ENCODE measurements at regions not wholly inside any gene's neighbourhood (a gene's known extent, or its start where the extent isn't known, plus 50 kb on each side); places are given as distances from the start of the nearest gene placed in this dataset.
"Not testable (repeated sequence)": the region's sequence is repeated elsewhere in the genome, so short reads cannot be mapped to it uniquely, and the experiment has no call there.

DNA sequence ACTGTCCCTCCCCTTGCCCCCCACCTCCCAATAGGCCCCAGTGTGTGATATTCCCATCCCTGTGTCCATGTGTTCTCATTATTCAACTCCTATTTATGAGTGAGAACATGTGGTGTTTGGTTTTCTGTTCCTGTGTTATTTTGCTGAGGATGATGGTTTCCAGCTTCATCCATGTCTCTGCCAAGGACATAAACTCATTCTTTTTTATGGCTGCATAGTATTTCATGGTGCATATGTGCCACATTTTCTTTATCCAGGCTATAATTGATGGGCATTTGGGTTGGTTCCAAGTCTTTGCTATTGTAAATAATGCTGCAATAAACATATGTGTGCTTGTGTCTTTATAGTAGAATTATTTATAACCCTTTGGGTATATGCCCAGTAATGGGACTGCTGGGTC is 233.5 kb upstream of the MAF start:
- TF ChIP-seq, protein P1, sequence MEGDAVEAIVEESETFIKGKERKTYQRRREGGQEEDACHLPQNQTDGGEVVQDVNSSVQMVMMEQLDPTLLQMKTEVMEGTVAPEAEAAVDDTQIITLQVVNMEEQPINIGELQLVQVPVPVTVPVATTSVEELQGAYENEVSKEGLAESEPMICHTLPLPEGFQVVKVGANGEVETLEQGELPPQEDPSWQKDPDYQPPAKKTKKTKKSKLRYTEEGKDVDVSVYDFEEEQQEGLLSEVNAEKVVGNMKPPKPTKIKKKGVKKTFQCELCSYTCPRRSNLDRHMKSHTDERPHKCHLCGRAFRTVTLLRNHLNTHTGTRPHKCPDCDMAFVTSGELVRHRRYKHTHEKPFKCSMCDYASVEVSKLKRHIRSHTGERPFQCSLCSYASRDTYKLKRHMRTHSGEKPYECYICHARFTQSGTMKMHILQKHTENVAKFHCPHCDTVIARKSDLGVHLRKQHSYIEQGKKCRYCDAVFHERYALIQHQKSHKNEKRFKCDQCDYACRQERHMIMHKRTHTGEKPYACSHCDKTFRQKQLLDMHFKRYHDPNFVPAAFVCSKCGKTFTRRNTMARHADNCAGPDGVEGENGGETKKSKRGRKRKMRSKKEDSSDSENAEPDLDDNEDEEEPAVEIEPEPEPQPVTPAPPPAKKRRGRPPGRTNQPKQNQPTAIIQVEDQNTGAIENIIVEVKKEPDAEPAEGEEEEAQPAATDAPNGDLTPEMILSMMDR (IDR thresholded peaks at IDR 0.05): not testable (repeated sequence)
- TF ChIP-seq EZH2 (IDR thresholded peaks at IDR 0.05; ENCODE audit: borderline replicate concordance, insufficient read depth, low read depth, low read length, poor library complexity, severe bottlenecking): not testable (repeated sequence)
